ENCODE measurements at regions not wholly inside any gene's neighbourhood (a gene's known extent, or its start where the extent isn't known, plus 50 kb on each side); places are given as distances from the start of the nearest gene placed in this dataset.

GRCh38 chr17:69744512-69745070 is 330.1 kb downstream of the MAP2K6 start:
- in situ Hi-C loops (cut with MboI; ENCODE audit: low pct_unique_long_range_greater_than_20kb, low sequenced_read_pairs, unreplicated experiment), result no loop called here
- no peak for TF ChIP-seq CTCF (IDR thresholded peaks at IDR 0.05; ENCODE audit: extremely low read depth, insufficient read depth, missing control alignments)
- DNase-seq (ENCODE audit: low spot score), result no peak

- no peak for TF ChIP-seq CTCF (IDR thresholded peaks at IDR 0.05; ENCODE audit: extremely low read depth, insufficient read depth, missing control alignments)
- DNase-seq (ENCODE audit: low spot score), result no peak
- in situ Hi-C loops (cut with MboI; ENCODE audit: low pct_unique_long_range_greater_than_20kb, low sequenced_read_pairs, unreplicated experiment), result no loop called here
Measured at GRCh38 chr17:69749911-69750310, 325.1 kb upstream of the KCNJ16 start.

- in situ Hi-C loops (cut with MboI; ENCODE audit: low pct_unique_long_range_greater_than_20kb, low sequenced_read_pairs, unreplicated experiment), result no loop called here
- no peak for TF ChIP-seq CTCF (IDR thresholded peaks at IDR 0.05; ENCODE audit: extremely low read depth, insufficient read depth, missing control alignments)
- DNase-seq (ENCODE audit: low spot score), result no peak
Measured at GRCh38 chr17:69757688-69758430, 317.2 kb upstream of the KCNJ16 start.

GRCh38 chr17:69760562-69760961 is 314.5 kb upstream of the KCNJ16 start:
- in situ Hi-C loops (cut with MboI; ENCODE audit: low pct_unique_long_range_greater_than_20kb, low sequenced_read_pairs, unreplicated experiment), result no loop called here
- TF ChIP-seq CTCF (IDR thresholded peaks at IDR 0.05; ENCODE audit: extremely low read depth, insufficient read depth, missing control alignments), result no peak
- no peak for DNase-seq (ENCODE audit: low spot score)

GRCh38 chr17:69761011-69761410 is 314.0 kb upstream of the KCNJ16 start:
- no peak for DNase-seq (ENCODE audit: low spot score)
- no peak for TF ChIP-seq CTCF (IDR thresholded peaks at IDR 0.05; ENCODE audit: extremely low read depth, insufficient read depth, missing control alignments)
- in situ Hi-C loops (cut with MboI; ENCODE audit: low pct_unique_long_range_greater_than_20kb, low sequenced_read_pairs, unreplicated experiment), result no loop called here

- TF ChIP-seq CTCF (IDR thresholded peaks at IDR 0.05; ENCODE audit: extremely low read depth, insufficient read depth, missing control alignments), result no peak
- in situ Hi-C loops (cut with MboI; ENCODE audit: low pct_unique_long_range_greater_than_20kb, low sequenced_read_pairs, unreplicated experiment), result no loop called here
- DNase-seq (ENCODE audit: low spot score), result no peak
Measured at GRCh38 chr17:69761767-69762321, 313.2 kb upstream of the KCNJ16 start.
